Activated B cell treated with CpG ODN at 0.5 μM for 24 hours (primary cell): ENCODE measurements at regions not wholly inside any gene's neighbourhood (a gene's known extent, or its start where the extent isn't known, plus 50 kb on each side); places are given as distances from the start of the nearest gene placed in this dataset.

Source experiments
- ATAC-seq: fragments of 200-7000 bp; cut with Tn5 transposase; one replicate; pipeline ENCODE4 v1.10.0; 2021; ENCODE audit warnings: low read depth, mild to moderate bottlenecking, moderate library complexity
- CTCF ChIA-PET: fragments of 350-600 bp; sonication (Branson Sonifier 250); formaldehyde crosslinking; loops from one replicate; lab custom pipeline; 2021; ENCODE audit warnings: antibody characterized with exemption; lab: Charles Lee
- POLR2A ChIA-PET: fragments of 350-600 bp; sonication (Branson Sonifier 250); formaldehyde crosslinking; loops from one replicate; lab custom pipeline; 2021; ENCODE audit warnings: antibody characterized with exemption; lab: Charles Lee
- DNase-seq: peaks from one replicate; pipeline ENCODE4 v3.0.0; 2022
- H3K27ac Mint-ChIP-seq: one replicate; pipeline ENCODE4 v1.8.0; 2020; ENCODE audit warnings: mixed read lengths
- H3K27me3 Mint-ChIP-seq: one replicate; pipeline ENCODE4 v1.8.0; 2021; ENCODE audit warnings: mixed read lengths
- H3K36me3 Mint-ChIP-seq: one replicate; pipeline ENCODE4 v1.8.0; 2021; ENCODE audit warnings: low read depth, mixed read lengths
- H3K4me1 Mint-ChIP-seq: one replicate; pipeline ENCODE4 v1.8.0; 2021; ENCODE audit warnings: mixed read lengths
- H3K4me3 Mint-ChIP-seq: one replicate; pipeline ENCODE4 v1.8.0; 2020; ENCODE audit warnings: mild to moderate bottlenecking, mixed read lengths
- H3K9me3 Mint-ChIP-seq: one replicate; pipeline ENCODE4 v1.8.0; 2020; ENCODE audit warnings: mixed read lengths
- CTCF ChIP-seq: fragments of 200-600 bp; IDR thresholded peaks from one replicate; pipeline ENCODE4 v1.8.0; 2022; ENCODE audit warnings: antibody characterized with exemption, mild to moderate bottlenecking
- intact Hi-C: fragments of 100-400 bp; cut with micrococcal nuclease; formaldehyde crosslinking; loops from one replicate; pipeline ENCODE4 v1.15.1; 2024

DNA sequence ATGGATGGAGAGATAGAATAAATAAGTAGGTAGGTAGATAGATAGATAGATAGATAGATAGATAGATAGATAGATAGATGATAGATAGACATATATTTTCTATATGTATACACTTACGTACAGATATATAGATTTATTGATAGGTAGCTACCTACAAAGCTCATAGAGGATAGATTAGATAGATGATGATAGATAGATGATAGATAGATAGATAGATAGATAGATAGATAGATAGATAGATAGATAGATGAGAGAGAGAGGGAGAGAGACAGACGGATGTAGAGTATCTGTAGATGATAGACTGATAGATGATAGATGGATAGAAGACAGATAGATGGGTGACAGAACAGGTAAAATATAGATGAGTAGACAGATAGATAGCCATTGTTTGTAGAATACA is 191.3 kb upstream of the PFKP start:
- intact Hi-C loops: no loop called here
- Mint-ChIP-seq H3K36me3 (no peaks in the 10 kb centered on the region), H3K9me3 (no peaks in the 10 kb centered on the region), H3K27me3 (peaks cover 3% of the 10 kb centered on the region), H3K4me1 (no peaks in the 10 kb centered on the region), H3K27ac (no peak overlapping the region), H3K4me3 (no peak overlapping the region)
- DNase-seq: no peak
- CTCF ChIA-PET: no interaction called here
- no peak for ATAC-seq
- POLR2A ChIA-PET: no interaction called here
- TF ChIP-seq CTCF: no peak

GRCh38 chr10:2874963-2875362 is 192.4 kb upstream of the PFKP start:
- H3K4me3 Mint-ChIP-seq: no peak overlapping the region
- intact Hi-C loops: no loop called here
- no peaks in the 10 kb centered on the region for H3K36me3 Mint-ChIP-seq
- H3K27ac Mint-ChIP-seq: no peak overlapping the region
- TF ChIP-seq CTCF: no peak
- POLR2A ChIA-PET: no interaction called here
- H3K27me3 Mint-ChIP-seq: peaks cover 3% of the 10 kb centered on the region
- no peaks in the 10 kb centered on the region for H3K9me3 Mint-ChIP-seq
- H3K4me1 Mint-ChIP-seq: no peaks in the 10 kb centered on the region
- ATAC-seq: no peak
- CTCF ChIA-PET: no interaction called here
- DNase-seq: no peak

- H3K4me1 Mint-ChIP-seq: no peaks in the 10 kb centered on the region
- ChIA-PET CTCF (no interaction called here), POLR2A (no interaction called here)
- no peaks in the 10 kb centered on the region for H3K9me3 Mint-ChIP-seq
- H3K27ac Mint-ChIP-seq: no peak overlapping the region
- intact Hi-C loops: no loop called here
- DNase-seq: no peak
- H3K27me3 Mint-ChIP-seq: peaks cover 3% of the 10 kb centered on the region
- no peaks in the 10 kb centered on the region for H3K36me3 Mint-ChIP-seq
- TF ChIP-seq CTCF: no peak
- H3K4me3 Mint-ChIP-seq: no peak overlapping the region
- no peak for ATAC-seq
Observed at GRCh38 chr10:2873769-2874168, 193.6 kb upstream of the PFKP start.

- Mint-ChIP-seq H3K4me1 (no peaks in the 10 kb centered on the region), H3K9me3 (no peaks in the 10 kb centered on the region), H3K27ac (no peak overlapping the region), H3K27me3 (peaks cover 7% of the 10 kb centered on the region), H3K4me3 (no peak overlapping the region), H3K36me3 (no peaks in the 10 kb centered on the region)
- DNase-seq (no peak), ATAC-seq (no peak)
- intact Hi-C loops: no loop called here
- CTCF ChIA-PET: no interaction called here
- POLR2A ChIA-PET: no interaction called here
- TF ChIP-seq CTCF: no peak
Observed at GRCh38 chr10:2871673-2872219, 195.6 kb upstream of the PFKP start.

DNA sequence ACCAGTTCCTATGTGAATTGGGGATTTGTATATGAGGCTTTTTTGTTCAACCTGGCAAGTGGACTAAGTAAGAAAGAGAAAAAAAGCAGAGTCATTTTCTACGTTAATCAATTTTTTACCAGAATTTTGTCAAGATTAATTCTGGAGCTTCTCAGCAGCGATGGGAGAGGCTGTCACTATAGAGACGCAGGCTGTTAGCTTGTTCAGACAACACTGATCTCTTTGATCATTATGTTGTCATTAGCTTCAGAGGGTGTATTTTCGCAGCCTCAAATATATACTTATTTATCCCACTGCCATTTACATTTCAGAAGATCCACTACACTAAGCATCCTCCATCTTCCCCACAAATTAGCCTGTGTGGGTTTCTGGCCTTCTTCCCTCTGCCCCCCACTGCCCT is 196.7 kb upstream of the PFKP start:
- no peaks in the 10 kb centered on the region for H3K9me3 Mint-ChIP-seq
- ChIA-PET POLR2A (no interaction called here), CTCF (no interaction called here)
- intact Hi-C loops: no loop called here
- ATAC-seq (no peak), DNase-seq (no peak)
- no peaks in the 10 kb centered on the region for H3K36me3 Mint-ChIP-seq
- H3K4me3 Mint-ChIP-seq: no peak overlapping the region
- no peak overlapping the region for H3K27ac Mint-ChIP-seq
- peaks cover 7% of the 10 kb centered on the region for H3K27me3 Mint-ChIP-seq
- no peak for TF ChIP-seq CTCF
- H3K4me1 Mint-ChIP-seq: no peaks in the 10 kb centered on the region
